Parathyroid adenoma (tissue), 2 donors: ENCODE measurements at regions not wholly inside any gene's neighbourhood (a gene's known extent, or its start where the extent isn't known, plus 50 kb on each side); places are given as distances from the start of the nearest gene placed in this dataset.
"Not testable (repeated sequence)": the region's sequence is repeated elsewhere in the genome, so short reads cannot be mapped to it uniquely, and the experiment has no call there.

ENCODE experiments used
- H2AFZ ChIP-seq: fragments of 300-600 bp; sonication (generic); one replicate; pipeline ENCODE4 v1.7.0; 2017; ENCODE audit warnings: antibody characterized with exemption, mild to moderate bottlenecking
- H3K27ac ChIP-seq: fragments of 300-600 bp; sonication (generic); one replicate; pipeline ENCODE4 v1.7.0; 2017
- H3K27me3 ChIP-seq: fragments of 300-600 bp; sonication (generic); one replicate; pipeline ENCODE4 v1.7.0; 2017; ENCODE audit warnings: low read length; ENCODE audit not compliant: control insufficient read depth, insufficient read depth
- H3K36me3 ChIP-seq: fragments of 300-600 bp; sonication (generic); one replicate; pipeline ENCODE4 v1.7.0; 2017; ENCODE audit warnings: low read length; ENCODE audit not compliant: control insufficient read depth, insufficient read depth
- H3K4me1 ChIP-seq: fragments of 300-600 bp; sonication (generic); one replicate; pipeline ENCODE4 v1.7.0; 2017; ENCODE audit warnings: control low read depth
- H3K4me2 ChIP-seq: fragments of 300-600 bp; sonication (generic); one replicate; pipeline ENCODE4 v1.7.0; 2017; ENCODE audit warnings: low read length
- H3K4me3 ChIP-seq: fragments of 300-600 bp; sonication (generic); one replicate; pipeline ENCODE4 v1.7.0; 2017; ENCODE audit warnings: low read depth, low read length
- H3K79me2 ChIP-seq: fragments of 300-600 bp; sonication (generic); one replicate; pipeline ENCODE4 v1.7.0; 2017; ENCODE audit warnings: control low read depth
- H3K9ac ChIP-seq: fragments of 300-600 bp; sonication (generic); one replicate; pipeline ENCODE4 v1.7.0; 2017; ENCODE audit warnings: mild to moderate bottlenecking
- H3K9me3 ChIP-seq: fragments of 300-600 bp; sonication (generic); one replicate; pipeline ENCODE4 v1.7.0; 2017; ENCODE audit warnings: low read length; ENCODE audit not compliant: control insufficient read depth
- CTCF ChIP-seq: fragments of 300-600 bp; sonication (generic); IDR thresholded peaks from one replicate; pipeline ENCODE4 v1.7.0; 2017; ENCODE audit warnings: antibody characterized with exemption, mild to moderate bottlenecking
- donor health status: primary hyperparathyroidism.

- no peak for TF ChIP-seq CTCF
- H2AFZ ChIP-seq: peak overlapping the region; percentile 61
These were observed 505.4 kb upstream of the CITED2 start for GRCh38 chr6:139879823-139880356.

GRCh38 chr6:139879241-139879640, 504.8 kb upstream of the CITED2 start:
- H3K9me3 ChIP-seq, H3K27me3 ChIP-seq, H3K27ac ChIP-seq, H3K4me2 ChIP-seq, H3K79me2 ChIP-seq, H3K4me3 ChIP-seq, H3K9ac ChIP-seq, H3K36me3 ChIP-seq, H2AFZ ChIP-seq: not testable (repeated sequence)
- peaks cover 36% of the 10 kb centered on the region for H3K4me1 ChIP-seq

More at GRCh38 chr6:139879823-139880356, 505.4 kb upstream of the CITED2 start:
- no peak overlapping the region for H3K4me2 ChIP-seq
- no peak overlapping the region for H3K9ac ChIP-seq
- no peaks in the 10 kb centered on the region for H3K27me3 ChIP-seq
- no peaks in the 10 kb centered on the region for H3K36me3 ChIP-seq
- no peaks in the 10 kb centered on the region for H3K9me3 ChIP-seq
- no peaks in the 10 kb centered on the region for H3K79me2 ChIP-seq
- H3K4me1 ChIP-seq: peaks cover 36% of the 10 kb centered on the region
- no peak overlapping the region for H3K4me3 ChIP-seq
- no peak overlapping the region for H3K27ac ChIP-seq

GRCh38 chr6:139877828-139878405, 503.5 kb upstream of the CITED2 start:
- Histone ChIP-seq H3K4me3 (no peak overlapping the region), H3K9me3 (no peaks in the 10 kb centered on the region), H3K79me2 (no peaks in the 10 kb centered on the region), H2AFZ (no peak overlapping the region), H3K9ac (no peak overlapping the region), H3K4me2 (no peak overlapping the region), H3K36me3 (no peaks in the 10 kb centered on the region), H3K27me3 (no peaks in the 10 kb centered on the region), H3K4me1 (peaks cover 23% of the 10 kb centered on the region), H3K27ac (no peak overlapping the region)
- TF ChIP-seq CTCF: no peak

- H3K27ac ChIP-seq: no peak overlapping the region
- H3K79me2 ChIP-seq: no peaks in the 10 kb centered on the region
- H2AFZ ChIP-seq: peak overlapping the region; percentile 60
- no peaks in the 10 kb centered on the region for H3K36me3 ChIP-seq
- H3K9me3 ChIP-seq: no peaks in the 10 kb centered on the region
- no peaks in the 10 kb centered on the region for H3K27me3 ChIP-seq
- no peak overlapping the region for H3K4me3 ChIP-seq
- no peak overlapping the region for H3K4me2 ChIP-seq
- peaks cover 9% of the 10 kb centered on the region for H3K4me1 ChIP-seq
- no peak overlapping the region for H3K9ac ChIP-seq
- TF ChIP-seq CTCF: no peak
These were observed 498.2 kb upstream of the CITED2 start for GRCh38 chr6:139872665-139873064.

- Histone ChIP-seq H3K27me3 (no peaks in the 10 kb centered on the region), H3K79me2 (no peaks in the 10 kb centered on the region), H3K36me3 (no peaks in the 10 kb centered on the region), H2AFZ (peak overlapping the region; percentile 60), H3K27ac (no peak overlapping the region), H3K4me2 (no peak overlapping the region), H3K4me3 (no peak overlapping the region), H3K4me1 (peaks cover 9% of the 10 kb centered on the region), H3K9ac (no peak overlapping the region), H3K9me3 (no peaks in the 10 kb centered on the region)
- no peak for TF ChIP-seq CTCF
These were observed 497.5 kb upstream of the CITED2 start for GRCh38 chr6:139871803-139872510.
